GM12891 (cell line): ENCODE measurements at regions not wholly inside any gene's neighbourhood (a gene's known extent, or its start where the extent isn't known, plus 50 kb on each side); places are given as distances from the start of the nearest gene placed in this dataset.

Experiments
- POLR2A ChIP-seq: IDR thresholded peaks from 2 replicates; pipeline ENCODE4 v1.6.1; 2011; ENCODE audit warnings: low read depth, low read length, control low read depth
- POLR2AphosphoS5 ChIP-seq: IDR thresholded peaks from 2 replicates; pipeline ENCODE4 v1.6.1; 2011; ENCODE audit warnings: low read depth, low read length, control low read depth
- TAF1 ChIP-seq: IDR thresholded peaks from 2 replicates; pipeline ENCODE4 v1.6.1; 2011; ENCODE audit warnings: low read depth, low read length, control low read depth

DNA sequence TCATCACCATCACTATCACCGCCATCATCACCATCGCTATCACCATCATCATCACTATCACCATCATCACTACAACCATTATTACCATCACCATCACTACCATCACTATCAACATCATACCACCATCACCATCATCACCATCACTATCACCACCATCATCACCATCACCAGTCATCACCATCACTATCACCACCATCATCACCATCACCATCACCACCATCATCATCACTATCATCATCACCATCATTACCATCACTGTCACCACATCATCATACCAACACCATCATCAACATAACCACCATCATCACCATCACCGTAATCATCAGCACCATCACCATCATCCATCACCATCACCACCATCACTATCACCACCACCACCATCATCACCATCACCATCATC lies 213.8 kb downstream of the ALG10 start:
- TF ChIP-seq POLR2AphosphoS5 (no peak), POLR2A (no peak), TAF1 (no peak)
